ENCODE measurements at regions not wholly inside any gene's neighbourhood (a gene's known extent, or its start where the extent isn't known, plus 50 kb on each side); places are given as distances from the start of the nearest gene placed in this dataset.

DNA sequence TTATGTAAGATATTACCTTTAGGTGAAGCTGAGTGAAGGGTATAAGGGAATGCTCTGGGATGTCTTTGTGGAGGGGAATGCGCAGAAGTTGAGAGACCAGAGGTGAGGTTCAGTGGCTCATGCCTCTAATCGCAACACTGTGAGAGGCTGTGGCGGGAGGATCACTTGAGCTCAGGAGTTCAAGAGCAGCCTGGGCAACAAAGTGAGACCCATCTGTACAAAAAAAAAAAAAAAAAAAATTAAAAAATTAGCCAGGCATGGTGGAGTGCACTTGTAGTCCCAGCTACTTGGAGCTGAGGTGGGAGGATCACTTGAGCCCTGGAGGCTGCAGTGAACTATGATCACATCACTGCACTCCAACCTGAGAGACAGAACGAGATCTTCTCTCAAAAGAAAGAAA, 57.3 kb upstream of the SP3 start:
- Histone ChIP-seq H3K79me2 (ENCODE audit: insufficient read depth) (no peaks in the 10 kb centered on the region), H3K27me3 (ENCODE audit: insufficient read depth) (no peaks in the 10 kb centered on the region), H3K4me2 (no peak overlapping the region), H3K4me3 (ENCODE audit: low read depth in 2 of 2, low read length in 1 of 2) (no peak overlapping the region), H3K9me2 (no peaks in the 10 kb centered on the region), H3K4me1 (ENCODE audit: control insufficient read depth in 1 of 2, insufficient read depth in 2 of 2, low read depth in 1 of 2, low read length in 1 of 2) (peaks cover 4 to 30% of the 10 kb centered on the region in 2 experiments; a peak in 2 of 4 replicates), H3K9ac (no peak overlapping the region), H4K20me1 (ENCODE audit: insufficient read depth) (no peaks in the 10 kb centered on the region), H3F3A (replicated peaks; ENCODE audit: insufficient read depth) (no peaks in the 10 kb centered on the region), H2AFZ (ENCODE audit: low read depth) (no peak overlapping the region), H3K36me3 (replicated peaks in 1 of 2; ENCODE audit: control insufficient read depth in 1 of 2, insufficient read depth in 2 of 2, low read length in 1 of 2) (no peaks in the 10 kb centered on the region), H3K27ac (ENCODE audit: low read depth in 2 of 2, low read length in 1 of 2) (no peak overlapping the region), H3K9me3 (no peaks in the 10 kb centered on the region)
- CTCF ChIA-PET: interaction anchor here (0.9 kb wide), 1 partner anchor 16 kb away, joined by 3 read pairs; no protein-coding TSS in a partner anchor
- no peak for TF ChIP-seq NRF1 (IDR thresholded peaks at IDR 0.05; ENCODE audit: low read depth, low read length)
- no peak for TF ChIP-seq FOXJ3 (CRISPR knock-in tag; IDR thresholded peaks at IDR 0.05)
- no peak for TF ChIP-seq ELF1 (IDR thresholded peaks at IDR 0.05)
- no peak for TF ChIP-seq SMC3 (IDR thresholded peaks at IDR 0.05; ENCODE audit: low read depth, low read length)
- TF ChIP-seq RXRA (IDR thresholded peaks at IDR 0.05; ENCODE audit: borderline replicate concordance, low read depth): no peak
- TF ChIP-seq TCF12 (IDR thresholded peaks at IDR 0.05): no peak
- TF ChIP-seq EZH2phosphoT487 (IDR thresholded peaks at IDR 0.05; ENCODE audit: borderline replicate concordance, low read depth): no peak
- no peak for TF ChIP-seq TAF1 (IDR thresholded peaks at IDR 0.05; ENCODE audit: borderline replicate concordance, low read depth, low read length)
- no peak for TF ChIP-seq MXI1 (IDR thresholded peaks at IDR 0.05; ENCODE audit: low read depth, low read length)
- no peak for TF ChIP-seq RAD21 (IDR thresholded peaks at IDR 0.05; ENCODE audit: low read length)
- TF ChIP-seq, protein P1, sequence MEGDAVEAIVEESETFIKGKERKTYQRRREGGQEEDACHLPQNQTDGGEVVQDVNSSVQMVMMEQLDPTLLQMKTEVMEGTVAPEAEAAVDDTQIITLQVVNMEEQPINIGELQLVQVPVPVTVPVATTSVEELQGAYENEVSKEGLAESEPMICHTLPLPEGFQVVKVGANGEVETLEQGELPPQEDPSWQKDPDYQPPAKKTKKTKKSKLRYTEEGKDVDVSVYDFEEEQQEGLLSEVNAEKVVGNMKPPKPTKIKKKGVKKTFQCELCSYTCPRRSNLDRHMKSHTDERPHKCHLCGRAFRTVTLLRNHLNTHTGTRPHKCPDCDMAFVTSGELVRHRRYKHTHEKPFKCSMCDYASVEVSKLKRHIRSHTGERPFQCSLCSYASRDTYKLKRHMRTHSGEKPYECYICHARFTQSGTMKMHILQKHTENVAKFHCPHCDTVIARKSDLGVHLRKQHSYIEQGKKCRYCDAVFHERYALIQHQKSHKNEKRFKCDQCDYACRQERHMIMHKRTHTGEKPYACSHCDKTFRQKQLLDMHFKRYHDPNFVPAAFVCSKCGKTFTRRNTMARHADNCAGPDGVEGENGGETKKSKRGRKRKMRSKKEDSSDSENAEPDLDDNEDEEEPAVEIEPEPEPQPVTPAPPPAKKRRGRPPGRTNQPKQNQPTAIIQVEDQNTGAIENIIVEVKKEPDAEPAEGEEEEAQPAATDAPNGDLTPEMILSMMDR (IDR thresholded peaks at IDR 0.05): no peak
- no peak for TF ChIP-seq POLR2AphosphoS5 (IDR thresholded peaks at IDR 0.05; ENCODE audit: low read depth, low read length)
- TF ChIP-seq NFIC (IDR thresholded peaks at IDR 0.05; ENCODE audit: borderline replicate concordance): no peak
- DNase-seq: no peak
- 68% methylated on average over 4 of the region's 4 CpGs for WGBS (ENCODE audit: low lambda C conversion rate)
- POLR2A ChIA-PET: no interaction called here

DNA sequence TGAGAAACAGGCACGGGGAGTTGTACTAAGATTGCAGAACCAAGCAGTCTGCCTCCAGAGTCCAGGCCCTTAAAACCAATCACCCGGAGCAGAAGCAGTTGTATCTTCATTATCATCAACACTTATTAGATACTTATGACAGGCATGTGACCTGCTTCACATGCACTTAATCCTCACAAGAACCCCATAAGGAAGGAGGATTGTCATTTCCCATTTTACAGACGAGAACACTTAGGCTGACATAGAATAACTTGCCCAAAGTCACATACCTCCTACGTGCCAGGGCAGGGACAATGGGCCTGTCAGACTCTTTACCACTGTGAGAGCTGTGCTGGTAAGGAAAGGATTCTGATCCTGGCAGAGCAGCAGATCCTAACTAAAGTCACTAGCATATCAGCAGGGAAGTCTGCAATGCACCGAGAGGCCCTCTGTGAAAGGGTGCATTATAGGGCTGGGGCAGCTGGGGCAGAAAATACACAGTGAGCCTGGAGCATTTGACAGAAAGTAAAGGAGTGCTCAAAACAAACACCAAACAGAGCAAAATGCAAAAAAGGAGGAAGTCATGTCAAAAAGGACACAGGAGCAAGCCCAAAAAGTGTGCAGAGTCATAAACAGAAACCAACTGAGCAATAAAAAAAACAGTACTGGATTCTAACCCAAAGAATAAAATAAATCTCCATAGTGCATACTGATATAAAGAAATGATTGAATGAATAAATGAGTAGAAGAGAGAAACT, 55.9 kb upstream of the SP3 start:
- H3F3A ChIP-seq (replicated peaks; ENCODE audit: insufficient read depth): no peaks in the 10 kb centered on the region
- POLR2A ChIA-PET: no interaction called here
- WGBS (ENCODE audit: low lambda C conversion rate): 75% methylated on average over 5 of the region's 5 CpGs
- no peak overlapping the region for H3K4me3 ChIP-seq (ENCODE audit: low read depth in 2 of 2, low read length in 1 of 2)
- no peaks in the 10 kb centered on the region for H3K9me3 ChIP-seq
- H3K4me1 ChIP-seq (ENCODE audit: control insufficient read depth in 1 of 2, insufficient read depth in 2 of 2, low read depth in 1 of 2, low read length in 1 of 2): peaks cover 4 to 30% of the 10 kb centered on the region in 2 experiments; a peak in 2 of 4 replicates
- no peaks in the 10 kb centered on the region for H3K27me3 ChIP-seq (ENCODE audit: insufficient read depth)
- no peak overlapping the region for H3K4me2 ChIP-seq
- no peaks in the 10 kb centered on the region for H3K79me2 ChIP-seq (ENCODE audit: insufficient read depth)
- H2AFZ ChIP-seq (ENCODE audit: low read depth): no peak overlapping the region
- no peaks in the 10 kb centered on the region for H3K9me2 ChIP-seq
- no peak overlapping the region for H3K9ac ChIP-seq
- H3K27ac ChIP-seq (ENCODE audit: low read depth in 2 of 2, low read length in 1 of 2): no peak overlapping the region
- no peak for DNase-seq
- CTCF ChIA-PET: interaction anchor here (0.9 kb wide), 2 partner anchors 18 to 30 kb away, joined by 3 read pairs; no protein-coding TSS in a partner anchor
- no peaks in the 10 kb centered on the region for H4K20me1 ChIP-seq (ENCODE audit: insufficient read depth)
- TF ChIP-seq FOXJ3 (CRISPR knock-in tag; IDR thresholded peaks at IDR 0.05): no peak
- no peak for TF ChIP-seq CHD2 (IDR thresholded peaks at IDR 0.05; ENCODE audit: low read length, partially characterized antibody)
- no peak for TF ChIP-seq EP300 (IDR thresholded peaks at IDR 0.05; ENCODE audit: borderline replicate concordance in 1 of 2, low read depth in 1 of 2, low read length in 1 of 2)
- no peak for TF ChIP-seq NRF1 (IDR thresholded peaks at IDR 0.05; ENCODE audit: low read depth, low read length)
- TF ChIP-seq RFX5 (IDR thresholded peaks at IDR 0.05; ENCODE audit: low read length): no peak
- no peak for TF ChIP-seq SMC3 (IDR thresholded peaks at IDR 0.05; ENCODE audit: low read depth, low read length)
- TF ChIP-seq FOXM1 (IDR thresholded peaks at IDR 0.05; ENCODE audit: low read depth): no peak
- TF ChIP-seq TAF1 (IDR thresholded peaks at IDR 0.05; ENCODE audit: borderline replicate concordance, low read depth, low read length): no peak
- no peak for TF ChIP-seq YY1 (IDR thresholded peaks at IDR 0.05; ENCODE audit: low read depth)
- TF ChIP-seq RAD21 (IDR thresholded peaks at IDR 0.05; ENCODE audit: low read length): no peak
- no peak for TF ChIP-seq MAX (IDR thresholded peaks at IDR 0.05; ENCODE audit: low read depth)
- no peak for TF ChIP-seq MEF2A (IDR thresholded peaks at IDR 0.05; ENCODE audit: borderline replicate concordance, low read depth)
- TF ChIP-seq EZH2phosphoT487 (IDR thresholded peaks at IDR 0.05; ENCODE audit: borderline replicate concordance, low read depth): no peak
- no peak for TF ChIP-seq MXI1 (IDR thresholded peaks at IDR 0.05; ENCODE audit: low read depth, low read length)
- no peak for TF ChIP-seq POLR2AphosphoS5 (IDR thresholded peaks at IDR 0.05; ENCODE audit: low read depth, low read length)
- H3K36me3 ChIP-seq (replicated peaks in 1 of 2; ENCODE audit: control insufficient read depth in 1 of 2, insufficient read depth in 2 of 2, low read length in 1 of 2): no peaks in the 10 kb centered on the region

Data from SK-N-SH (cell line).